Psoas muscle (tissue), 7 donors: ENCODE measurements at regions not wholly inside any gene's neighbourhood (a gene's known extent, or its start where the extent isn't known, plus 50 kb on each side); places are given as distances from the start of the nearest gene placed in this dataset.
A peak's percentile ranks its signal among the peaks of the same experiment; 100 is the strongest.

ENCODE experiments used
- ATAC-seq, 4 donors: fragments of 200-7000 bp; cut with Tn5 transposase; one replicate each; pipeline ENCODE4 v1.9.1; 2020; ENCODE audit warnings: moderate library complexity in 3 of 4, mild to moderate bottlenecking in 2 of 4
- DNase-seq, 2 donors: peaks; one replicate each; pipeline ENCODE4 v3.0.0-alpha.2; 2020
- H3K27ac ChIP-seq: fragments of 200-600 bp; one replicate; pipeline ENCODE4 v1.8.0; 2022
- H3K27me3 ChIP-seq, 3 donors: fragments of 200-600 bp in 1 of 3; one replicate each; pipeline versions ENCODE4 v1.6.1 to v1.8.0; 2013 to 2022; ENCODE audit warnings: low read length in 2 of 3, mild to moderate bottlenecking in 2 of 3, moderate library complexity in 1 of 3; ENCODE audit not compliant: insufficient read depth in 3 of 3
- H3K36me3 ChIP-seq, 2 donors: fragments of 200-600 bp in 1 of 2; one replicate each; pipeline versions ENCODE4 v1.6.1 to v1.8.0; 2013 to 2022; ENCODE audit warnings: low read depth in 1 of 2, mild to moderate bottlenecking in 1 of 2, moderate library complexity in 1 of 2; ENCODE audit not compliant: insufficient read depth in 1 of 2
- H3K4me1 ChIP-seq: fragments of 200-600 bp; one replicate; pipeline ENCODE4 v1.8.0; 2022
- H3K4me3 ChIP-seq: fragments of 200-600 bp; one replicate; pipeline ENCODE4 v1.8.0; 2022; ENCODE audit warnings: mild to moderate bottlenecking
- H3K9me3 ChIP-seq: fragments of 200-600 bp; one replicate; pipeline ENCODE4 v1.8.0; 2022
- WGBS, 3 donors: extraction: QIAGEN DNeasy Blood & Tissue Kit; methylation state at CpG; one replicate each; pipeline versions ENCODE4 v1.1.6 to v1.1.7; 2013; 5-methylcytosine and 5-hydroxymethylcytosine counted together
- intact Hi-C, 2 donors: fragments of 100-400 bp; cut with DNase I; formaldehyde crosslinking; loops; one replicate each; pipeline versions ENCODE4 v1.11.0 to v1.14.2; 2022
- TF ChIP-seq, protein P1 (sequence below): fragments of 200-600 bp; IDR thresholded peaks from one replicate; pipeline ENCODE4 v1.8.0; 2022; ENCODE audit warnings: antibody characterized with exemption
- donor health status: healthy with polysubstance abuse.
- donor health status: DM: no; HTN: no; CAD: no; lungs with moderate emphysema.
- donor health status: Bipolar disorder and iron deficiency.
- donor health status: healthy.
- donor health status: DM: yes; HTN: yes; CAD: no.
- donor health status: DM: no; HTN: no; CAD: no.
- donor health status: DM: yes; HTN: yes; CAD: no.

DNA sequence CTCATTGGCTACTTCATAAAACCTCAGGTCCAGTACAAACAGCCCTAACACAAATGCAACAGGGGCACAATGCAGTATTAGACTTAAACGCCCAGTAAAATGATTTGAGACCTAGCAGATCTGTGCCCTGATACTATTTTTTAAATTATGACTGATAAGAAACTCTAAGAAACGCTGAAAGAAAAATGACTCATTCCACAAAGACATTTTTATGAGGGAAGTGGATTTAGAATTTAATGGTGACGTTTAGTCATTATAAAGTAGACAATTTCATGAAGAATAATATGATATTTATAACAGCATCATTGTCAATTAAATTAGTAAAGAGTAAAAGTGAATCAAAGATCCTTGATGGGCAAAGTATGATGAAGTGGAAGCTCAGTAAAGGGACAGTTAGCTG lies 80.4 kb upstream of the DHX40 start:
- DNase-seq (no peak), ATAC-seq (no peak)
- 70 to 80% (median 74%) methylated on average over 3 of the region's 3 CpGs for WGBS, 3 donors
- Histone ChIP-seq H3K4me3 (no peak overlapping the region), H3K9me3 (no peaks in the 10 kb centered on the region), H3K4me1 (peaks cover 22% of the 10 kb centered on the region), H3K27me3 (no peaks in the 10 kb centered on the region), H3K36me3 (no peaks in the 10 kb centered on the region), H3K27ac (no peak overlapping the region)
- intact Hi-C loops = no loop called here
- TF ChIP-seq, protein P1, sequence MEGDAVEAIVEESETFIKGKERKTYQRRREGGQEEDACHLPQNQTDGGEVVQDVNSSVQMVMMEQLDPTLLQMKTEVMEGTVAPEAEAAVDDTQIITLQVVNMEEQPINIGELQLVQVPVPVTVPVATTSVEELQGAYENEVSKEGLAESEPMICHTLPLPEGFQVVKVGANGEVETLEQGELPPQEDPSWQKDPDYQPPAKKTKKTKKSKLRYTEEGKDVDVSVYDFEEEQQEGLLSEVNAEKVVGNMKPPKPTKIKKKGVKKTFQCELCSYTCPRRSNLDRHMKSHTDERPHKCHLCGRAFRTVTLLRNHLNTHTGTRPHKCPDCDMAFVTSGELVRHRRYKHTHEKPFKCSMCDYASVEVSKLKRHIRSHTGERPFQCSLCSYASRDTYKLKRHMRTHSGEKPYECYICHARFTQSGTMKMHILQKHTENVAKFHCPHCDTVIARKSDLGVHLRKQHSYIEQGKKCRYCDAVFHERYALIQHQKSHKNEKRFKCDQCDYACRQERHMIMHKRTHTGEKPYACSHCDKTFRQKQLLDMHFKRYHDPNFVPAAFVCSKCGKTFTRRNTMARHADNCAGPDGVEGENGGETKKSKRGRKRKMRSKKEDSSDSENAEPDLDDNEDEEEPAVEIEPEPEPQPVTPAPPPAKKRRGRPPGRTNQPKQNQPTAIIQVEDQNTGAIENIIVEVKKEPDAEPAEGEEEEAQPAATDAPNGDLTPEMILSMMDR = no peak

DNA sequence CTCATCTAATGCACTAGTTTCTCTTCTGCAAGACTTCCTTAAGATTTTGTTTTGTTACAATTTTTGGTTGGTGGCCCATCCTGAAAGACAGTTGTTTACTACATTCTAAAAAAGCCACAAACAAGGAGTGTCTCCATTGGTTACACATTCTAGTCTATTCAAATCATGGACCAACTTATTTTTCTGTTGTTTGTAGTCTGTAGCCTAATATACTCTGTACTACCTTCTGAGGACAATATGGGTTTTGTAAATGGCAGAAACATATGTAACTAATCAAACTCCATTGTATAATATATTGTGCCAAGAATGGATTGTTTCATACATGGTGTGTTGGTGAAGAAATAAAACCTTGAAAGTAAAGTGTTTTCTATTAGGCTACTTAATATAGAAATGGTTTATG lies 79.5 kb upstream of the DHX40 start:
- H3K27me3 ChIP-seq = no peaks in the 10 kb centered on the region
- H3K4me3 ChIP-seq = no peak overlapping the region
- no peaks in the 10 kb centered on the region for H3K9me3 ChIP-seq
- TF ChIP-seq, protein P1 = no peak
- intact Hi-C loops = no loop called here
- no peak overlapping the region for H3K27ac ChIP-seq
- H3K4me1 ChIP-seq = peaks cover 30% of the 10 kb centered on the region
- ATAC-seq (no peak), DNase-seq (no peak)
- no peaks in the 10 kb centered on the region for H3K36me3 ChIP-seq

DNA sequence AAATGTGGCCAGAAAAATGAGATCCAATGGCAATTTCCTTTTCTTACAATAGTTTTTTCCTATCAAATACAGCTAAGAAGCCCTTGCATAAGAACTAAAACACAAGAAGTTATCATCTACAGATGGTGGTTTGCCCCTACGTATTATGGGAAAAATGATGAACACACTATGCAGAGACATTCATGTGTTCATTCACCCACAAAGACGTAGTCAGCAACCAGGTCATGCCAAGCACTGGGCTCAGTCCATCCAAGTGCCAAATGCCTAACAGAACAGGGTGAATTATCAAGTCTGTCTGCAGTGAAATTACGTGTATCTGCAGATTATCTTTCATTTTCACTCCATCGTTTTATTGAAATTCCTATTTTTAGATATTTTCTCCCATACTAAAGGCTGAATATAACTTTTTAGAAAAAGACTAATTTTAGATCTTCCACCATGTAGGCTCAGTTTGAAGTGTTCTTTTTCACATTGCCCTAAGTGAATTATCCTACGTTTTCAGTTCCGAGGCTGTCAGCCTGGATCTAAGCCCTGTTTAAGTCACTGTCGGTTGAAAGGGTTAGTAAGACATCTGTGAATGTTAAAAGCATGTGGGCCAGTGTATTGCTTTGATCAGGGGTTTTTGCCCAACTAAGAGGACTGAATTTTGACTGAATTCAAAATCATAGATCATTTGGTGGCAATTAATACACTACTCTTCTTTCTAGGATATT lies 78.1 kb upstream of the DHX40 start:
- ATAC-seq (peak; percentile 42 to 62 (median 54)), DNase-seq (no peak)
- 19 to 32% (median 24%) methylated on average over 7 of the region's 7 CpGs for WGBS, 3 donors
- no peaks in the 10 kb centered on the region for H3K9me3 ChIP-seq
- no peaks in the 10 kb centered on the region for H3K27me3 ChIP-seq
- H3K4me1 ChIP-seq = peaks cover 38% of the 10 kb centered on the region
- peak overlapping the region; percentile 44 for H3K27ac ChIP-seq
- intact Hi-C loops = no loop called here
- peak overlapping the region; percentile 49 for H3K4me3 ChIP-seq
- H3K36me3 ChIP-seq = no peaks in the 10 kb centered on the region
- TF ChIP-seq, protein P1 = no peak

DNA sequence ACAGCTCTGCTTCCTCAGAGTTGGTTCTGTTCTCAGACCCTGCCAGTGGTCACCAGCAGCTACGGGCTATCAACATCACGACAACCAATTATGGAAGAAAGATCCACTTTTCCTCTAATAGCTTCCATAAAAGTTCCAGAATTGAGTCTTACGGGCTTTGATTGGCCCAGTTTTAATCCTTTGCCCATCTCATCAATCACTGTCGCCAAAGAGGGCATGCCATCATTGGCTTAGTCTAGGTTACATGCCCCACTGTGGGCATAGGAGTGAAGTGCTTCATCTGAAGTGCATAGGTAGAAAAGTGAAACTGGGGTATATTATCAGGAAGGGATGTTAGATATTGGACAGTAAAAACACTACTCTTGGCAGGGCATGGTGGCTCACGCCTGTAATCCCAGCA lies 76.6 kb upstream of the DHX40 start:
- TF ChIP-seq, protein P1 = no peak
- H3K27me3 ChIP-seq = no peaks in the 10 kb centered on the region
- WGBS, 3 donors = 87 to 97% (median 89%) methylated on average over 5 of the region's 5 CpGs
- no peak overlapping the region for H3K4me3 ChIP-seq
- intact Hi-C loops = no loop called here
- H3K36me3 ChIP-seq = no peaks in the 10 kb centered on the region
- H3K27ac ChIP-seq = no peak overlapping the region
- no peaks in the 10 kb centered on the region for H3K9me3 ChIP-seq
- peaks cover 38% of the 10 kb centered on the region for H3K4me1 ChIP-seq
- ATAC-seq (no peak), DNase-seq (no peak)

DNA sequence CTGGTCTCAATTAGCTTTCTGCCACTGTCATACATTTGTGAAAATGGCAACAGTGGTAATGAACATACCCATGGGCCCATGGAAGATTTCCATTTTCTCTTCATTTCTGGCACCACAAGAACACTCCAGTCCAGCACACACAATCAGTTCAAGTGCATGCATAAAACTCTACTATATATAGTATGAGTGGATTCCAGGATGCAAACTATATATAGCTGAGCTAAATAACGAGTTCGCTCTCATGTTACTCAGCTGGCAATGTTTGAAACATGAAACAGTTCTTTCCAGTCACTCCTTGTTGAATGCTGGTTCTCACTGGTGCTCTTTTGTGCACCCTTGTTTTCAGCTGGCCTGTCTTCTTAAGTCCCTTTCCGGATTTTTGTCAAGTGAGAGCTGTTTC lies 75.2 kb upstream of the DHX40 start:
- Histone ChIP-seq H3K4me1 (peaks cover 44% of the 10 kb centered on the region), H3K9me3 (no peaks in the 10 kb centered on the region), H3K36me3 (no peaks in the 10 kb centered on the region), H3K4me3 (peak overlapping the region; percentile 42), H3K27ac (peak overlapping the region; percentile 80), H3K27me3 (no peaks in the 10 kb centered on the region)
- 15 to 19% (median 17%) methylated on average over 3 of the region's 3 CpGs for WGBS, 3 donors
- TF ChIP-seq, protein P1 = no peak
- no peak for DNase-seq
- ATAC-seq = peak; percentile 85 to 95 (median 92)
- intact Hi-C loops = no loop called here
